Lung (tissue), 11 donors: ENCODE measurements at regions not wholly inside any gene's neighbourhood (a gene's known extent, or its start where the extent isn't known, plus 50 kb on each side); places are given as distances from the start of the nearest gene placed in this dataset.

Experiments
- ATAC-seq: fragments of 200-7000 bp; cut with Tn5 transposase; one replicate; pipeline ENCODE4 v1.9.1; 2020; ENCODE audit warnings: moderate number of reproducible peaks; ENCODE audit not compliant: insufficient read depth, low FRiP score
- DNase-seq, 3 donors: peaks; one replicate each; pipeline ENCODE4 v3.0.0-alpha.2; 2013 to 2017
- H3K27ac ChIP-seq, 2 donors: one replicate each; pipeline ENCODE4 v1.5.1; 2013; ENCODE audit warnings: mild to moderate bottlenecking in 2 of 2, moderate library complexity in 2 of 2, control low read depth in 1 of 2, inconsistent platforms in 1 of 2, low read depth in 1 of 2, low read length in 1 of 2
- H3K27me3 ChIP-seq, 3 donors: one replicate each; pipeline ENCODE4 v1.5.1; 2013; ENCODE audit warnings: low read length in 2 of 3; ENCODE audit not compliant: control insufficient read depth in 3 of 3, insufficient read depth in 3 of 3
- H3K36me3 ChIP-seq, 4 donors: one replicate each; pipeline ENCODE4 v1.5.1; 2013; ENCODE audit warnings: low read length in 4 of 4, mild to moderate bottlenecking in 1 of 4, moderate library complexity in 1 of 4; ENCODE audit not compliant: control insufficient read depth in 4 of 4, insufficient read depth in 4 of 4
- H3K4me1 ChIP-seq, 5 donors: one replicate each; pipeline ENCODE4 v1.5.1; 2013; ENCODE audit warnings: low read length in 5 of 5, mild to moderate bottlenecking in 2 of 5, moderate library complexity in 1 of 5; ENCODE audit not compliant: control insufficient read depth in 5 of 5, insufficient read depth in 5 of 5
- H3K4me3 ChIP-seq: one replicate; pipeline ENCODE4 v1.5.1; 2013; ENCODE audit warnings: mild to moderate bottlenecking, control low read depth, moderate library complexity
- H3K9ac ChIP-seq, 2 donors: one replicate each; pipeline ENCODE4 v1.5.1; 2013; ENCODE audit warnings: low read length in 2 of 2, control low read depth in 1 of 2; ENCODE audit not compliant: insufficient read depth in 1 of 2
- H3K9me3 ChIP-seq, 4 donors: one replicate each; pipeline ENCODE4 v1.5.1; 2013; ENCODE audit warnings: low read length in 3 of 4, mild to moderate bottlenecking in 1 of 4, moderate library complexity in 1 of 4; ENCODE audit not compliant: control insufficient read depth in 4 of 4, insufficient read depth in 3 of 4
- WGBS, 2 donors: extraction: QIAGEN DNeasy Blood & Tissue Kit; methylation state at CpG; one replicate each; pipeline ENCODE4 v1.1.7; 2013; 5-methylcytosine and 5-hydroxymethylcytosine counted together
- TF ChIP-seq, protein P1 (sequence below): IDR thresholded peaks from 2 replicates; pipeline ENCODE4 v1.5.1; 2012; ENCODE audit warnings: mild to moderate bottlenecking; ENCODE audit errors: control extremely low read depth, extremely low read depth
- donor health status: control.
- donor health status: control.
- donor health status: Bipolar disorder and iron deficiency.
- donor health status: healthy.
- donor health status: DM: yes; HTN: yes; CAD: no.

DNA sequence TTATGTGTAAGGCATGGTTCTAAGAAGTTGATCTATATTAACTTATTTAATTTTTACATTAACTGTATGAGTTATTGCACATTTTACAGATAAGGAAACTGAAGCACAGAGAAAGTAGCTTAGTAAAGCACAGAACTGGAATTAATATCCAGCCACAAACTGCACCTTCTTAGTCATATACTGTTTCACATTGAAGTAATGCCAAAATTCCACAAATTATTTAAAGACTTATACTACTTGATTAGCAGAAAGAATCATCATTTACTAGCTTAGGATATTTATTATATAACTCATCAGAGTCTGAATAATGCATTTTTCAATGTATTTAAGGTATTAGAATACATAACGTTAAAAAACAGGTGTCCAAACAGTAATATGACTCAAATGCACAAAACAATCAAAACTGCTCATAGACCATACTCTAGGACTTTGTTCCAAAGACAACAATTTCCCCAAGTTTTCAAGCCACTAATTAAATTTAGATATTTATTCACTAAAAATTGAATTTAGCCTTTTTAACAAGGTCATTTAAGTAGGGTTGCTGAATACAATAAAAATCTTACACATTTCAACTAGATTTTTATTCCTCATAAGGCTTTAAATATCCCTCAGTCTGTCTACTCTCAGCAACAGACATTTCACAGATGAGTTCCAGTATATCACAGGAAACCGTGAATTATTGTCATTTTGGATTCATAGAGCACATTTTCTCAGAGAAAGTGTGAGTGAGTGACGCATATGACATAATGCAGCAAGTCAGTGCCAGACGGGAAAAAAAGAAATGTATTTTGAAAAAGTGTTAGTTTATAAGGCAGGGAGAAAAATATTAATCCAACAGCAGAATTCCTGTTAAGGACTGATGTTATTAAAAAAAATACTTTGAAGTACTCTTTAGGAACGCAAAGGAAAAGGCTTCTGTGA is 782.5 kb downstream of the TMTC2 start:
- TF ChIP-seq, protein P1, sequence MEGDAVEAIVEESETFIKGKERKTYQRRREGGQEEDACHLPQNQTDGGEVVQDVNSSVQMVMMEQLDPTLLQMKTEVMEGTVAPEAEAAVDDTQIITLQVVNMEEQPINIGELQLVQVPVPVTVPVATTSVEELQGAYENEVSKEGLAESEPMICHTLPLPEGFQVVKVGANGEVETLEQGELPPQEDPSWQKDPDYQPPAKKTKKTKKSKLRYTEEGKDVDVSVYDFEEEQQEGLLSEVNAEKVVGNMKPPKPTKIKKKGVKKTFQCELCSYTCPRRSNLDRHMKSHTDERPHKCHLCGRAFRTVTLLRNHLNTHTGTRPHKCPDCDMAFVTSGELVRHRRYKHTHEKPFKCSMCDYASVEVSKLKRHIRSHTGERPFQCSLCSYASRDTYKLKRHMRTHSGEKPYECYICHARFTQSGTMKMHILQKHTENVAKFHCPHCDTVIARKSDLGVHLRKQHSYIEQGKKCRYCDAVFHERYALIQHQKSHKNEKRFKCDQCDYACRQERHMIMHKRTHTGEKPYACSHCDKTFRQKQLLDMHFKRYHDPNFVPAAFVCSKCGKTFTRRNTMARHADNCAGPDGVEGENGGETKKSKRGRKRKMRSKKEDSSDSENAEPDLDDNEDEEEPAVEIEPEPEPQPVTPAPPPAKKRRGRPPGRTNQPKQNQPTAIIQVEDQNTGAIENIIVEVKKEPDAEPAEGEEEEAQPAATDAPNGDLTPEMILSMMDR = no peak
- H3K27ac ChIP-seq = peak overlapping the region in 1 of 2 donors; percentile 45
- H3K9me3 ChIP-seq = no peaks in the 10 kb centered on the region
- no peaks in the 10 kb centered on the region for H3K4me1 ChIP-seq
- H3K4me3 ChIP-seq = no peak overlapping the region
- DNase-seq (no peak), ATAC-seq (no peak)
- no peaks in the 10 kb centered on the region for H3K36me3 ChIP-seq
- H3K9ac ChIP-seq = no peak overlapping the region
- 76 to 83% methylated on average over 5 of the region's 5 CpGs for WGBS, 2 donors
- H3K27me3 ChIP-seq = peaks cover 0 to 2% (median 0%) of the 10 kb centered on the region in 3 donors

DNA sequence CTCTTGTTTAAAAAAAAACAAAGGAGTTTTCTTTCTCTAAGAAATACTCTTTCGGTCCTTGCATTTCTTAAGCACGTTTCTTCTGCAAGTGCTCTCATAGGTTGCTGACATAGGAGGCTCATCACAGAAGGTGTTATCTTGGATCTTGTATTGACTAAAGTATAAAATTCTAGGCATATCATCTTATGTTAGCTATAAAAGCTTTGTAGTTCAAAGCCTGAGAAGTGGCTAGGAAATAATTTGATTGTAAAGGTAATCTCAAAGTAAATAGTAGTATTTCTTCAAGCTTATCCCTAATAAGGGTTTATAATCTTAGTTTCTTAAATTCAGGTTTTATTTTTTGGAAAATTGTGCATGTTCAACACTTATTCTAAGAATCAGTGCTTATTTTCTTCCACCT is 778.9 kb downstream of the TMTC2 start:
- WGBS, 2 donors = 46 to 61% methylated on average over 2 of the region's 2 CpGs
- ATAC-seq = no peak
- Histone ChIP-seq H3K4me1 (peaks cover 0 to 13% (median 0%) of the 10 kb centered on the region in 5 donors), H3K36me3 (no peaks in the 10 kb centered on the region), H3K27ac (no peak overlapping the region), H3K27me3 (no peaks in the 10 kb centered on the region), H3K4me3 (no peak overlapping the region), H3K9ac (no peak overlapping the region), H3K9me3 (no peaks in the 10 kb centered on the region)
- TF ChIP-seq, protein P1 = no peak
- no peak for DNase-seq

DNA sequence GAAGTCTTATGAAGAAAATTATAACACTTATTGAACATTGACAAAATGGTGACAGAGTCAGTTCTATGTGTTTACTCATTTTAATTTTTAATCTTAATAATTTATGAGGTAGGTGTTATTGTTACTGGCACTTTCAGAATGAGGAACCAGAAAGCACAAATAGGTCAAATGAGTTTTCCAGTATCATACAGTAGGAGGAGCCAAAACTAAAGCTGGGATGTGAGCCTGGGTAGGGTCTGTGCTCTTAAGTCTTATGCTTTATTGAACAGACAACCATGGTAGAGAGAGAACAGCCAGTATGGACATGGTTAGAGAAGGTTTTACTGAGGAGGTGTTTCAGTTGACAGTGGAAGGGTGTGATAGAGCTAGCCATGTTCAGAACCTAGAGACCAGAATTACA is 775.7 kb downstream of the TMTC2 start:
- no peaks in the 10 kb centered on the region for H3K27me3 ChIP-seq
- H3K9me3 ChIP-seq = no peaks in the 10 kb centered on the region
- no peak overlapping the region for H3K9ac ChIP-seq
- TF ChIP-seq, protein P1 = no peak
- H3K36me3 ChIP-seq = no peaks in the 10 kb centered on the region
- no peak overlapping the region for H3K27ac ChIP-seq
- H3K4me3 ChIP-seq = no peak overlapping the region
- no peak for ATAC-seq
- peaks cover 0 to 13% (median 0%) of the 10 kb centered on the region in 5 donors for H3K4me1 ChIP-seq
- DNase-seq = no peak
